ENCODE measurements at regions not wholly inside any gene's neighbourhood (a gene's known extent, or its start where the extent isn't known, plus 50 kb on each side); places are given as distances from the start of the nearest gene placed in this dataset.

DNA sequence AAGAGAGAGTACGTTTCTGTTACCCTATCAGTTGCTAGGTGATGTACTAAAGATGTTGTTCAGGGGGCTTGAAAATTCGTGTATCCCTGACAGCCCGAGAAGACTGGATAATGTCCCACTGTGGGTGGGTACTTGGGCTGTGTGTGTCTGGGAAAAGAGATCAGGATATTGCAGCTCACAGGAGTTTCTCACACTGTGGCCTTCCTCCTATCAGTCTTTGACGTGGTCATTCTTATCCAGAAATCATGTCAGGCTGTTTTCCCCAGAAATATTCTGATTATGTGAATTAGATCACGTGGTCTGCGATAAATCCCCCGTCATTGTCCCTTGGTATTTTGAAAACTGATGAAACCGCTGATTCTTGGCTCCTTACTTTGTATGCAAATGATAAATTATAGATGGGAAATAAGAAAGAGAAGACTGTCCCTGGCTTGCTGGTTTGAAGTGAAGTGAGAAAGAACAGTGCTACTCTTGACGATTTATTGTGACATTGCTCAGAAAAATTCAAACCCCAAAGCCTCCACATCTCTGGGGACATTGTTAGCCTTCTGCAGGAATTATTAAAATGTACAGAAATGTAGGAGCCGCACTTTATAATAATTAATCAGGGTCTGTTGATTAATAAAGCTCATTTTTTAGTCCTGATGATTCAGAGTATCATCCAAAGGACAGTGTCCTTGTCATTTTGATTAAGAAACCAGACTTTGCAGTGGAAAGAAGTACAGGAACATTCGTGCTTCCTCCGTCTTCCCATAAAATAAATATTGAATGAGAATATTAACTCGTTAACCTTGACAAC is 167.5 kb upstream of the TSHZ2 start:
- ChIA-PET SMC1A (ENCODE audit: uncharacterized antibody, unreplicated experiment) (no interaction called here), CTCF (no interaction called here), RAD21 (ENCODE audit: unreplicated experiment) (no interaction called here), POLR2A (no interaction called here)
- BruUV-seq (replicated peaks), result no TSS peak
- FAIRE-seq (no peak), ATAC-seq (no peak), DNase-seq (ENCODE audit: low read depth, low spot score) (no peak)
- no peak overlapping the region for H2AFZ ChIP-seq (ENCODE audit: control insufficient read depth, low read depth, low read length)
- H3K9ac ChIP-seq (ENCODE audit: control insufficient read depth, insufficient read depth, low read length), result no peak overlapping the region
- H3K27me3 ChIP-seq (replicated peaks in 1 of 2; ENCODE audit: control insufficient read depth in 2 of 2, insufficient read depth in 2 of 2, low read length in 1 of 2), result no peaks in the 10 kb centered on the region; a peak in 1 of 4 replicates
- no peaks in the 10 kb centered on the region for H3K36me3 ChIP-seq (ENCODE audit: control insufficient read depth in 2 of 2, insufficient read depth in 2 of 2, low read length in 1 of 2)
- WGBS (ENCODE audit: insufficient coverage, insufficient replicate concordance, low lambda C conversion rate, missing lambda C conversion rate), result 16% methylated on average over 13 of the region's 13 CpGs
- no peaks in the 10 kb centered on the region for H4K20me1 ChIP-seq (ENCODE audit: control insufficient read depth, insufficient read depth)
- no peak overlapping the region for H3K4me3 ChIP-seq
- no peak overlapping the region for H3K27ac ChIP-seq (ENCODE audit: control insufficient read depth, insufficient read depth)
- no peaks in the 10 kb centered on the region for H3K4me1 ChIP-seq (ENCODE audit: control insufficient read depth, insufficient read depth, low read length)
- no peaks in the 10 kb centered on the region for H3K9me3 ChIP-seq (replicated peaks; ENCODE audit: control insufficient read depth, insufficient read depth, low read length)
- intact Hi-C loops (cut with micrococcal nuclease; ENCODE audit: unreplicated experiment) (no loop called here), in situ Hi-C loops (cut with MboI) (no loop called here)
- TF ChIP-seq EP300 (IDR thresholded peaks at IDR 0.05; ENCODE audit: borderline replicate concordance in 1 of 2, control insufficient read depth in 1 of 2, low read depth in 2 of 2, low read length in 2 of 2), result no peak
- no peak for TF ChIP-seq BACH1 (IDR thresholded peaks at IDR 0.05; ENCODE audit: borderline replicate concordance)
- TF ChIP-seq, protein P1, sequence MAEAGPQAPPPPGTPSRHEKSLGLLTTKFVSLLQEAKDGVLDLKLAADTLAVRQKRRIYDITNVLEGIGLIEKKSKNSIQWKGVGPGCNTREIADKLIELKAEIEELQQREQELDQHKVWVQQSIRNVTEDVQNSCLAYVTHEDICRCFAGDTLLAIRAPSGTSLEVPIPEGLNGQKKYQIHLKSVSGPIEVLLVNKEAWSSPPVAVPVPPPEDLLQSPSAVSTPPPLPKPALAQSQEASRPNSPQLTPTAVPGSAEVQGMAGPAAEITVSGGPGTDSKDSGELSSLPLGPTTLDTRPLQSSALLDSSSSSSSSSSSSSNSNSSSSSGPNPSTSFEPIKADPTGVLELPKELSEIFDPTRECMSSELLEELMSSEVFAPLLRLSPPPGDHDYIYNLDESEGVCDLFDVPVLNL (IDR thresholded peaks at IDR 0.05; ENCODE audit: low read depth, low read length), result no peak
- TF ChIP-seq, protein P2, sequence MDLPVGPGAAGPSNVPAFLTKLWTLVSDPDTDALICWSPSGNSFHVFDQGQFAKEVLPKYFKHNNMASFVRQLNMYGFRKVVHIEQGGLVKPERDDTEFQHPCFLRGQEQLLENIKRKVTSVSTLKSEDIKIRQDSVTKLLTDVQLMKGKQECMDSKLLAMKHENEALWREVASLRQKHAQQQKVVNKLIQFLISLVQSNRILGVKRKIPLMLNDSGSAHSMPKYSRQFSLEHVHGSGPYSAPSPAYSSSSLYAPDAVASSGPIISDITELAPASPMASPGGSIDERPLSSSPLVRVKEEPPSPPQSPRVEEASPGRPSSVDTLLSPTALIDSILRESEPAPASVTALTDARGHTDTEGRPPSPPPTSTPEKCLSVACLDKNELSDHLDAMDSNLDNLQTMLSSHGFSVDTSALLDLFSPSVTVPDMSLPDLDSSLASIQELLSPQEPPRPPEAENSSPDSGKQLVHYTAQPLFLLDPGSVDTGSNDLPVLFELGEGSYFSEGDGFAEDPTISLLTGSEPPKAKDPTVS (IDR thresholded peaks at IDR 0.05; ENCODE audit: low read depth, low read length), result no peak
- TF ChIP-seq, protein P3, sequence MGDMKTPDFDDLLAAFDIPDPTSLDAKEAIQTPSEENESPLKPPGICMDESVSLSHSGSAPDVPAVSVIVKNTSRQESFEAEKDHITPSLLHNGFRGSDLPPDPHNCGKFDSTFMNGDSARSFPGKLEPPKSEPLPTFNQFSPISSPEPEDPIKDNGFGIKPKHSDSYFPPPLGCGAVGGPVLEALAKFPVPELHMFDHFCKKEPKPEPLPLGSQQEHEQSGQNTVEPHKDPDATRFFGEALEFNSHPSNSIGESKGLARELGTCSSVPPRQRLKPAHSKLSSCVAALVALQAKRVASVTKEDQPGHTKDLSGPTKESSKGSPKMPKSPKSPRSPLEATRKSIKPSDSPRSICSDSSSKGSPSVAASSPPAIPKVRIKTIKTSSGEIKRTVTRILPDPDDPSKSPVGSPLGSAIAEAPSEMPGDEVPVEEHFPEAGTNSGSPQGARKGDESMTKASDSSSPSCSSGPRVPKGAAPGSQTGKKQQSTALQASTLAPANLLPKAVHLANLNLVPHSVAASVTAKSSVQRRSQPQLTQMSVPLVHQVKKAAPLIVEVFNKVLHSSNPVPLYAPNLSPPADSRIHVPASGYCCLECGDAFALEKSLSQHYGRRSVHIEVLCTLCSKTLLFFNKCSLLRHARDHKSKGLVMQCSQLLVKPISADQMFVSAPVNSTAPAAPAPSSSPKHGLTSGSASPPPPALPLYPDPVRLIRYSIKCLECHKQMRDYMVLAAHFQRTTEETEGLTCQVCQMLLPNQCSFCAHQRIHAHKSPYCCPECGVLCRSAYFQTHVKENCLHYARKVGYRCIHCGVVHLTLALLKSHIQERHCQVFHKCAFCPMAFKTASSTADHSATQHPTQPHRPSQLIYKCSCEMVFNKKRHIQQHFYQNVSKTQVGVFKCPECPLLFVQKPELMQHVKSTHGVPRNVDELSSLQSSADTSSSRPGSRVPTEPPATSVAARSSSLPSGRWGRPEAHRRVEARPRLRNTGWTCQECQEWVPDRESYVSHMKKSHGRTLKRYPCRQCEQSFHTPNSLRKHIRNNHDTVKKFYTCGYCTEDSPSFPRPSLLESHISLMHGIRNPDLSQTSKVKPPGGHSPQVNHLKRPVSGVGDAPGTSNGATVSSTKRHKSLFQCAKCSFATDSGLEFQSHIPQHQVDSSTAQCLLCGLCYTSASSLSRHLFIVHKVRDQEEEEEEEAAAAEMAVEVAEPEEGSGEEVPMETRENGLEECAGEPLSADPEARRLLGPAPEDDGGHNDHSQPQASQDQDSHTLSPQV (IDR thresholded peaks at IDR 0.05), result no peak
- TF ChIP-seq GATAD2B (conservative IDR thresholded peaks at IDR 0.05; ENCODE audit: low read depth), result no peak
- TF ChIP-seq PAX8 (IDR thresholded peaks at IDR 0.05), result no peak
- no peak for TF ChIP-seq FOXM1 (IDR thresholded peaks at IDR 0.05; ENCODE audit: low read depth, low read length)
- no peak for TF ChIP-seq SIN3A (IDR thresholded peaks at IDR 0.05; ENCODE audit: low read depth, low read length)
- TF ChIP-seq, protein P4, sequence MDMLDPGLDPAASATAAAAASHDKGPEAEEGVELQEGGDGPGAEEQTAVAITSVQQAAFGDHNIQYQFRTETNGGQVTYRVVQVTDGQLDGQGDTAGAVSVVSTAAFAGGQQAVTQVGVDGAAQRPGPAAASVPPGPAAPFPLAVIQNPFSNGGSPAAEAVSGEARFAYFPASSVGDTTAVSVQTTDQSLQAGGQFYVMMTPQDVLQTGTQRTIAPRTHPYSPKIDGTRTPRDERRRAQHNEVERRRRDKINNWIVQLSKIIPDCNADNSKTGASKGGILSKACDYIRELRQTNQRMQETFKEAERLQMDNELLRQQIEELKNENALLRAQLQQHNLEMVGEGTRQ (IDR thresholded peaks at IDR 0.05; ENCODE audit: borderline replicate concordance, low read depth, low read length), result no peak
- TF ChIP-seq SMARCA5 (IDR thresholded peaks at IDR 0.05), result no peak
- TF ChIP-seq, protein P5, sequence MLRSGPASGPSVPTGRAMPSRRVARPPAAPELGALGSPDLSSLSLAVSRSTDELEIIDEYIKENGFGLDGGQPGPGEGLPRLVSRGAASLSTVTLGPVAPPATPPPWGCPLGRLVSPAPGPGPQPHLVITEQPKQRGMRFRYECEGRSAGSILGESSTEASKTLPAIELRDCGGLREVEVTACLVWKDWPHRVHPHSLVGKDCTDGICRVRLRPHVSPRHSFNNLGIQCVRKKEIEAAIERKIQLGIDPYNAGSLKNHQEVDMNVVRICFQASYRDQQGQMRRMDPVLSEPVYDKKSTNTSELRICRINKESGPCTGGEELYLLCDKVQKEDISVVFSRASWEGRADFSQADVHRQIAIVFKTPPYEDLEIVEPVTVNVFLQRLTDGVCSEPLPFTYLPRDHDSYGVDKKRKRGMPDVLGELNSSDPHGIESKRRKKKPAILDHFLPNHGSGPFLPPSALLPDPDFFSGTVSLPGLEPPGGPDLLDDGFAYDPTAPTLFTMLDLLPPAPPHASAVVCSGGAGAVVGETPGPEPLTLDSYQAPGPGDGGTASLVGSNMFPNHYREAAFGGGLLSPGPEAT (IDR thresholded peaks at IDR 0.05; ENCODE audit: low read depth), result no peak
- no peak for TF ChIP-seq MEF2A (IDR thresholded peaks at IDR 0.05; ENCODE audit: insufficient read depth, low read depth, low read length)
- H3K79me2 ChIP-seq (ENCODE audit: control insufficient read depth, insufficient read depth, low read length), result no peaks in the 10 kb centered on the region
- no peak overlapping the region for H3K4me2 ChIP-seq (ENCODE audit: control insufficient read depth, insufficient read depth)

Measured in GM12878 (cell line).